ENCODE measurements at regions not wholly inside any gene's neighbourhood (a gene's known extent, or its start where the extent isn't known, plus 50 kb on each side); places are given as distances from the start of the nearest gene placed in this dataset.

GRCh38 chr3:106728315-106729098, 648.7 kb upstream of the CCDC54 start:
- Histone ChIP-seq H3K9ac (ENCODE audit: low read length) (no peak overlapping the region), H3K27me3 (ENCODE audit: insufficient read depth, low read length) (no peaks in the 10 kb centered on the region), H2AFZ (ENCODE audit: low read length) (no peak overlapping the region), H3K4me2 (ENCODE audit: low read length) (no peak overlapping the region), H3K4me3 (ENCODE audit: low read depth, low read length, poor library complexity, severe bottlenecking) (no peak overlapping the region), H3K9me3 (ENCODE audit: low read length) (no peaks in the 10 kb centered on the region), H3K27ac (ENCODE audit: low read depth, low read length, poor library complexity, severe bottlenecking) (no peak overlapping the region), H3K79me2 (ENCODE audit: insufficient read depth, low read length) (no peaks in the 10 kb centered on the region), H3K9me2 (ENCODE audit: low read depth, low read length) (no peaks in the 10 kb centered on the region), H3K36me3 (ENCODE audit: insufficient read depth, low read length) (no peaks in the 10 kb centered on the region), H4K20me1 (ENCODE audit: insufficient read depth, low read length) (no peaks in the 10 kb centered on the region), H3F3A (ENCODE audit: insufficient read depth, low read length) (no peaks in the 10 kb centered on the region), H3K4me1 (ENCODE audit: insufficient read depth, low read length, severe bottlenecking) (no peaks in the 10 kb centered on the region)
- TF ChIP-seq CTCF (IDR thresholded peaks at IDR 0.05; ENCODE audit: low read length) = no peak
- TF ChIP-seq EZH2 (IDR thresholded peaks at IDR 0.05; ENCODE audit: borderline replicate concordance, low read length) = no peak

- no peaks in the 10 kb centered on the region for H3K27me3 ChIP-seq (ENCODE audit: insufficient read depth, low read length)
- no peak for TF ChIP-seq CTCF (IDR thresholded peaks at IDR 0.05; ENCODE audit: low read length)
- no peak for TF ChIP-seq EZH2 (IDR thresholded peaks at IDR 0.05; ENCODE audit: borderline replicate concordance, low read length)
- H4K20me1 ChIP-seq (ENCODE audit: insufficient read depth, low read length) = no peaks in the 10 kb centered on the region
- H3K9ac ChIP-seq (ENCODE audit: low read length) = no peak overlapping the region
- no peak overlapping the region for H3K4me2 ChIP-seq (ENCODE audit: low read length)
- no peaks in the 10 kb centered on the region for H3K9me3 ChIP-seq (ENCODE audit: low read length)
- no peaks in the 10 kb centered on the region for H3K4me1 ChIP-seq (ENCODE audit: insufficient read depth, low read length, severe bottlenecking)
- no peaks in the 10 kb centered on the region for H3F3A ChIP-seq (ENCODE audit: insufficient read depth, low read length)
- H3K27ac ChIP-seq (ENCODE audit: low read depth, low read length, poor library complexity, severe bottlenecking) = no peak overlapping the region
- H2AFZ ChIP-seq (ENCODE audit: low read length) = no peak overlapping the region
- no peaks in the 10 kb centered on the region for H3K79me2 ChIP-seq (ENCODE audit: insufficient read depth, low read length)
- H3K9me2 ChIP-seq (ENCODE audit: low read depth, low read length) = no peaks in the 10 kb centered on the region
- no peaks in the 10 kb centered on the region for H3K36me3 ChIP-seq (ENCODE audit: insufficient read depth, low read length)
- H3K4me3 ChIP-seq (ENCODE audit: low read depth, low read length, poor library complexity, severe bottlenecking) = no peak overlapping the region
Observed at GRCh38 chr3:106729481-106729880, 647.8 kb upstream of the CCDC54 start.

GRCh38 chr3:106731230-106731629, 646.0 kb upstream of the CCDC54 start:
- Histone ChIP-seq H3K4me1 (ENCODE audit: insufficient read depth, low read length, severe bottlenecking) (no peaks in the 10 kb centered on the region), H3K79me2 (ENCODE audit: insufficient read depth, low read length) (no peaks in the 10 kb centered on the region), H3F3A (ENCODE audit: insufficient read depth, low read length) (no peaks in the 10 kb centered on the region), H3K9ac (ENCODE audit: low read length) (no peak overlapping the region), H3K36me3 (ENCODE audit: insufficient read depth, low read length) (no peaks in the 10 kb centered on the region), H3K27me3 (ENCODE audit: insufficient read depth, low read length) (no peaks in the 10 kb centered on the region), H3K4me3 (ENCODE audit: low read depth, low read length, poor library complexity, severe bottlenecking) (no peak overlapping the region), H3K9me2 (ENCODE audit: low read depth, low read length) (no peaks in the 10 kb centered on the region), H2AFZ (ENCODE audit: low read length) (no peak overlapping the region), H3K4me2 (ENCODE audit: low read length) (no peak overlapping the region), H3K27ac (ENCODE audit: low read depth, low read length, poor library complexity, severe bottlenecking) (no peak overlapping the region), H3K9me3 (ENCODE audit: low read length) (no peaks in the 10 kb centered on the region), H4K20me1 (ENCODE audit: insufficient read depth, low read length) (no peaks in the 10 kb centered on the region)
- no peak for TF ChIP-seq CTCF (IDR thresholded peaks at IDR 0.05; ENCODE audit: low read length)
- no peak for TF ChIP-seq EZH2 (IDR thresholded peaks at IDR 0.05; ENCODE audit: borderline replicate concordance, low read length)

All from OCI-LY1 (cell line).